Caco-2 (cell line): ENCODE measurements at regions not wholly inside any gene's neighbourhood (a gene's known extent, or its start where the extent isn't known, plus 50 kb on each side); places are given as distances from the start of the nearest gene placed in this dataset.

ENCODE experiments used
- BruUV-seq: library from RNA; stranded (reverse); fragments of 400-500 nt; replicated peaks from 2 replicates; lab custom pipeline; 2021; lab: Mats Ljungman, UMichigan
- CTCF ChIA-PET: fragments of 300-600 bp; sonication (Branson Sonifier 250); formaldehyde crosslinking; loops from one replicate; lab custom pipeline; 2022; ENCODE audit warnings: antibody characterized with exemption; lab: Charles Lee
- POLR2A ChIA-PET: fragments of 300-600 bp; sonication (Branson Sonifier 250); formaldehyde crosslinking; loops from one replicate; lab custom pipeline; 2022; ENCODE audit warnings: antibody characterized with exemption; lab: Charles Lee
- DNase-seq, 2 experiments: peaks; one replicate each; pipeline versions ENCODE4 v3.0.0 to v3.0.0-alpha.2; 2020 to 2022
- H3K27me3 ChIP-seq: replicated peaks from 2 replicates; pipeline ENCODE4 v1.6.0; 2011; ENCODE audit warnings: low read length; ENCODE audit not compliant: control insufficient read depth, insufficient read depth
- H3K36me3 ChIP-seq: 2 replicates; pipeline ENCODE4 v1.5.1; 2011; ENCODE audit warnings: low read length; ENCODE audit not compliant: control insufficient read depth, insufficient read depth
- H3K4me1 ChIP-seq: fragments of 250-450 bp; sonication (Bioruptor Pico); 2 replicates; pipeline ENCODE4 v1.5.1; 2020; ENCODE audit warnings: mild to moderate bottlenecking
- H3K4me3 ChIP-seq: 2 replicates; pipeline ENCODE4 v1.5.1; 2011; ENCODE audit warnings: low read depth, mild to moderate bottlenecking, control low read depth, low read length
- H3K9me3 ChIP-seq: fragments of 250-450 bp; sonication (Bioruptor Pico); 2 replicates; pipeline ENCODE4 v1.5.1; 2020; ENCODE audit warnings: mild to moderate bottlenecking, moderate library complexity
- H3K27ac Mint-ChIP-seq: one replicate; pipeline ENCODE4 v1.8.0; 2022; ENCODE audit warnings: mixed read lengths; ENCODE audit not compliant: unreplicated experiment
- H3K27me3 Mint-ChIP-seq: one replicate; pipeline ENCODE4 v1.8.0; 2022; ENCODE audit warnings: mixed read lengths; ENCODE audit not compliant: insufficient read depth, unreplicated experiment
- H3K36me3 Mint-ChIP-seq: one replicate; pipeline ENCODE4 v1.8.0; 2022; ENCODE audit warnings: mild to moderate bottlenecking, mixed read lengths; ENCODE audit not compliant: insufficient read depth, unreplicated experiment
- H3K4me1 Mint-ChIP-seq: one replicate; pipeline ENCODE4 v1.8.0; 2022; ENCODE audit warnings: low read depth, mixed read lengths; ENCODE audit not compliant: unreplicated experiment
- H3K4me3 Mint-ChIP-seq: one replicate; pipeline ENCODE4 v1.8.0; 2022; ENCODE audit warnings: mild to moderate bottlenecking, moderate library complexity, mixed read lengths; ENCODE audit not compliant: unreplicated experiment
- H3K9me3 Mint-ChIP-seq: one replicate; pipeline ENCODE4 v1.8.0; 2022; ENCODE audit warnings: mixed read lengths; ENCODE audit not compliant: unreplicated experiment
- CTCF ChIP-seq, 2 experiments: fragments of 200-600 bp in 1 of 2; IDR thresholded peaks; 1 replicate in 1 of 2; 2 replicates in 1 of 2; pipeline versions ENCODE4 v1.5.1 to v1.8.0; 2011 to 2022; ENCODE audit warnings: antibody characterized with exemption in 1 of 2, control low read depth in 1 of 2, inconsistent platforms in 1 of 2, low read depth in 1 of 2, low read length in 1 of 2, mild to moderate bottlenecking in 1 of 2, moderate library complexity in 1 of 2; ENCODE audit not compliant: insufficient read depth in 1 of 2, severe bottlenecking in 1 of 2, unreplicated experiment in 1 of 2
- intact Hi-C: fragments of 100-400 bp; cut with micrococcal nuclease; formaldehyde crosslinking; loops from one replicate; pipeline ENCODE4 v1.10.0; 2022; ENCODE audit not compliant: unreplicated experiment

DNA sequence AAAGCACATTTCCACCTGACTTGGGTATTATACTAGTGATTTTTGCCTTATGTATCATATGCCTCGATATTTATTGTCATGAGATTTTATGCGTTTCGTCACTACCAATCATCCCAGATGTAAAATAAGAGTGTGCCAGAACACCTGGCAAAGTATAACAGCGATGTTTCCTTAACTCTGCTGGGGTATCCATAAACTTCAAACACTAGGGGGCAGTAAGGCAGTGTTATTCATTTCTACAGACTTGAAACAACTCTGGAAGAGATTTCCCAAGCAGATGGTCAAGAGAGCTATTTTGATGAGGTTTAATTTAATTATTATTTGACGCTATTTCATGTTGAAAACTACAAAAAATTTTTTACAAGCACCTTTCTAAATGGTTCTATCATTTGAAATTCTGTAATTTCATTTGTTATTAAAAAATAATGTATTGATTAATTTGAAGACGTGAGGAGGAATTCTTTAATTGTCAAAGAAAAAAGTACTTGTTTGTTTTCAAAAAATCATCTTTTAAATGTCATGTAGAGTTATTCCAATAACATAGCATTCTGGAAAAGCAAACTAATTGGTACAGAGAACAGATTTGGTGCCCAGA, 388.5 kb upstream of the CTNND2 start:
- peak in 1 of 2 experiments; percentile 42 for DNase-seq
- ChIA-PET CTCF (interaction anchor here (0.6 to 0.9 kb wide), 2 partner anchors 1184 to 1655 kb away, joined by 3 read pairs; no protein-coding TSS in a partner anchor), POLR2A (no interaction called here)
- Mint-ChIP-seq H3K9me3 (peaks cover 11% of the 10 kb centered on the region), H3K4me3 (no peak overlapping the region), H3K27ac (no peak overlapping the region), H3K4me1 (no peaks in the 10 kb centered on the region), H3K27me3 (no peaks in the 10 kb centered on the region), H3K36me3 (no peaks in the 10 kb centered on the region)
- H3K27me3 ChIP-seq: no peaks in the 10 kb centered on the region
- intact Hi-C loops: loop anchor here (5.0 to 10.0 kb wide), 2 partner anchors 1185 to 1662 kb away; no protein-coding TSS in a partner anchor
- no peaks in the 10 kb centered on the region for H3K4me1 ChIP-seq
- peaks cover 5% of the 10 kb centered on the region; the same call in 1 of the 2 replicates for H3K9me3 ChIP-seq
- no TSS peak for BruUV-seq
- H3K4me3 ChIP-seq: no peak overlapping the region
- no peaks in the 10 kb centered on the region for H3K36me3 ChIP-seq
- peak in 1 of 2 experiments; percentile 38 for TF ChIP-seq CTCF (IDR thresholded peaks at IDR 0.05; ENCODE audit: insufficient read depth in 1 of 2, low read depth in 1 of 2, low read length in 1 of 2, severe bottlenecking in 1 of 2, unreplicated experiment in 1 of 2)

DNA sequence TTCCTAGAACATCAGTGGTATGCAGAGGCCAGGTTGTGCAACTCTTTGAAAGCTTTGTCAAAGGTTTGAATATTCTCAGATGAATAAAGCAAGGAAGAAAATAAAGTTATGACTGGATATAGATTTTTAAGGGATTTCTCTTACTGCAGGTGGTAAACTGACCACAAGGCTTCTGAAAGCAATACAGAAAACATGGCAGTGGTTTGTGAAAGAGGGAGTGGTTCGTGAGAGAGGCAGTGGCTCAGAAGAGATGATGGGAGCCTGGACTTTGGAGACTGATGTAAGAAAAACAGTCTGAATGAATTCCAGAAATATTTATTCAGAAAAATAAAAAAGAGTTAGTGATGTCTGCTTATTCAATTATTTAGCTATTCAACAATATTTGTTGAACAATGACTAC, 380.4 kb upstream of the CTNND2 start:
- no peaks in the 10 kb centered on the region for H3K4me1 ChIP-seq
- ChIA-PET POLR2A (no interaction called here), CTCF (no interaction called here)
- no peak overlapping the region for H3K4me3 ChIP-seq
- no peaks in the 10 kb centered on the region for H3K27me3 ChIP-seq
- Mint-ChIP-seq H3K27me3 (peaks cover 4% of the 10 kb centered on the region), H3K27ac (no peak overlapping the region), H3K4me3 (no peak overlapping the region), H3K36me3 (no peaks in the 10 kb centered on the region), H3K9me3 (no peaks in the 10 kb centered on the region), H3K4me1 (no peaks in the 10 kb centered on the region)
- no peak for DNase-seq
- no peaks in the 10 kb centered on the region for H3K9me3 ChIP-seq
- no TSS peak for BruUV-seq
- no peak for TF ChIP-seq CTCF (IDR thresholded peaks at IDR 0.05; ENCODE audit: insufficient read depth in 1 of 2, low read depth in 1 of 2, low read length in 1 of 2, severe bottlenecking in 1 of 2, unreplicated experiment in 1 of 2)
- intact Hi-C loops: no loop called here
- no peaks in the 10 kb centered on the region for H3K36me3 ChIP-seq

DNA sequence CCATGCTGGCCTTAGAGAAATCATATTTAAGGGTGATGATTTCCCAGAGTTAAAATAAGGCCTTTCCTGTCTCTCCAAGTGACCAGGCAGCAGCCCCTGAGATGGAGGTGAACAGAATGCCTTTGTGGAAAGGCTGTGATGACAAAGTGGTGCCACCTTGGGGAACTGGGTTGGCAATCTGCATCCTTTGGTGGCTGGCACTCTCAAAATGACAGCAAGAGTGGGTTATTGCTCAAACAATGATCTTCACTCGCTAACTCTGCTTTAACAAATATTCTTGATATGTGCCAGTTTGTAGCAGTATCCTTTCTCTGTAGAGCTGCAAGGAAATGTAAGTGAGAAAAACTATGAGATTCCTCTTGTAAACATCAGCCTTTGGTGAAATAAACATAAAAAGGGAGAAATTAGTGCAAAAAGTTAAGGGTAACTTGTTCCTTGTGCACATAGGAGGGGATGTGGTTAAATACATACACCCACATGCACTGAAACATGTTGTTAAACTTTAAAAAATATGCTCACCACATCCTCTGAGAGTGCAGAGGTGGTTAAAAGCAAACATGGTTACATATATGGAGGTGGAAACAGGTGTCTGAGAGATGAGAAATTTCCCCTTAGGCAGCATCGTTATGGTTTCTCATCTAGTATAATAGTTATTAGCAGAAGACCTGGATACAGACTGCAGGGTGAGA, 373.4 kb upstream of the CTNND2 start:
- ChIA-PET CTCF (no interaction called here), POLR2A (no interaction called here)
- Histone ChIP-seq H3K27me3 (no peaks in the 10 kb centered on the region), H3K36me3 (no peaks in the 10 kb centered on the region), H3K9me3 (no peaks in the 10 kb centered on the region), H3K4me1 (no peaks in the 10 kb centered on the region), H3K4me3 (no peak overlapping the region)
- no peak overlapping the region for H3K4me3 Mint-ChIP-seq
- no peaks in the 10 kb centered on the region for H3K9me3 Mint-ChIP-seq
- peaks cover 4% of the 10 kb centered on the region for H3K27me3 Mint-ChIP-seq
- no TSS peak for BruUV-seq
- H3K27ac Mint-ChIP-seq: no peak overlapping the region
- DNase-seq: no peak
- H3K4me1 Mint-ChIP-seq: no peaks in the 10 kb centered on the region
- no peaks in the 10 kb centered on the region for H3K36me3 Mint-ChIP-seq
- no peak for TF ChIP-seq CTCF (IDR thresholded peaks at IDR 0.05; ENCODE audit: insufficient read depth in 1 of 2, low read depth in 1 of 2, low read length in 1 of 2, severe bottlenecking in 1 of 2, unreplicated experiment in 1 of 2)
- intact Hi-C loops: no loop called here
